GM23338 (cell line): ENCODE measurements at regions not wholly inside any gene's neighbourhood (a gene's known extent, or its start where the extent isn't known, plus 50 kb on each side); places are given as distances from the start of the nearest gene placed in this dataset.

Experiments used
- ATAC-seq: fragments of 200-7000 bp; cut with Tn5 transposase; 3 replicates; pipeline ENCODE4 v1.9.1; 2020
- DNase-seq: peaks from one replicate; pipeline ENCODE4 v3.0.0-alpha.2; 2015; ENCODE audit warnings: low spot score
- H2AFZ ChIP-seq: fragments of 200-600 bp; sonication (generic); 2 replicates; pipeline ENCODE4 v1.8.0; 2016; ENCODE audit warnings: antibody characterized with exemption, mild to moderate bottlenecking, moderate library complexity
- H3F3A ChIP-seq: fragments of 200-600 bp; sonication (generic); replicated peaks from 2 replicates; pipeline ENCODE4 v1.8.0; 2017; ENCODE audit warnings: antibody characterized with exemption, mixed run types, low read depth
- H3K27ac ChIP-seq: fragments of 200-600 bp; sonication (generic); 2 replicates; pipeline ENCODE4 v1.6.1; 2016; ENCODE audit warnings: low read depth
- H3K27me3 ChIP-seq: fragments of 200-600 bp; sonication (generic); 2 replicates; pipeline ENCODE4 v1.8.0; 2016; ENCODE audit warnings: mild to moderate bottlenecking, mixed run types, moderate library complexity; ENCODE audit not compliant: insufficient read depth
- H3K36me3 ChIP-seq: fragments of 200-600 bp; sonication (generic); 2 replicates; pipeline ENCODE4 v1.8.0; 2016; ENCODE audit warnings: mild to moderate bottlenecking; ENCODE audit not compliant: insufficient read depth
- H3K4me1 ChIP-seq: fragments of 200-600 bp; sonication (generic); 2 replicates; pipeline ENCODE4 v1.8.0; 2016; ENCODE audit warnings: mild to moderate bottlenecking, moderate library complexity; ENCODE audit not compliant: insufficient read depth
- H3K4me2 ChIP-seq: fragments of 200-600 bp; sonication (generic); 2 replicates; pipeline ENCODE4 v1.7.1; 2017; ENCODE audit warnings: mixed run types
- H3K4me3 ChIP-seq: fragments of 200-600 bp; sonication (generic); 2 replicates; pipeline ENCODE4 v1.6.1; 2016; ENCODE audit warnings: mixed run types
- H3K79me2 ChIP-seq: fragments of 200-600 bp; sonication (generic); replicated peaks from 2 replicates; pipeline ENCODE4 v1.8.0; 2017; ENCODE audit warnings: mild to moderate bottlenecking; ENCODE audit not compliant: insufficient read depth
- H3K9me2 ChIP-seq: fragments of 200-600 bp; sonication (generic); 2 replicates; pipeline ENCODE4 v1.8.0; 2017; ENCODE audit not compliant: insufficient read depth
- H4K20me1 ChIP-seq: fragments of 200-600 bp; sonication (generic); replicated peaks from 2 replicates; pipeline ENCODE4 v1.8.0; 2017; ENCODE audit warnings: mild to moderate bottlenecking; ENCODE audit not compliant: insufficient read depth
- H3K27ac Mint-ChIP-seq: 2 replicates; pipeline ENCODE4 v1.8.0; 2020; ENCODE audit warnings: inconsistent platforms, mild to moderate bottlenecking, moderate library complexity, mixed read lengths
- H3K27me3 Mint-ChIP-seq: 3 replicates; pipeline ENCODE4 v1.8.0; 2022; ENCODE audit warnings: low read depth, mild to moderate bottlenecking, moderate library complexity, mixed read lengths, inconsistent platforms; ENCODE audit not compliant: insufficient read depth, poor library complexity
- H3K36me3 Mint-ChIP-seq: 3 replicates; pipeline ENCODE4 v1.8.0; 2021; ENCODE audit warnings: low read depth, mild to moderate bottlenecking, inconsistent platforms, moderate library complexity, mixed read lengths
- H3K4me1 Mint-ChIP-seq: 3 replicates; pipeline ENCODE4 v1.8.0; 2020; ENCODE audit warnings: mild to moderate bottlenecking, inconsistent platforms, mixed read lengths
- H3K4me3 Mint-ChIP-seq: 3 replicates; pipeline ENCODE4 v1.8.0; 2021; ENCODE audit warnings: moderate library complexity, mild to moderate bottlenecking, inconsistent platforms, mixed read lengths
- H3K9me3 Mint-ChIP-seq: 3 replicates; pipeline ENCODE4 v1.8.0; 2020; ENCODE audit warnings: moderate library complexity, mild to moderate bottlenecking, inconsistent platforms, mixed read lengths
- CREB1 ChIP-seq: fragments of 250-450 bp; sonication (Bioruptor Pico); IDR thresholded peaks from 2 replicates; pipeline ENCODE4 v1.5.0; 2020; ENCODE audit warnings: low read depth, mild to moderate bottlenecking, moderate library complexity
- ETS1 ChIP-seq: IDR thresholded peaks from 2 replicates; pipeline ENCODE4 v1.6.1; 2016; ENCODE audit warnings: antibody characterized with exemption
- EZH2phosphoT487 ChIP-seq: fragments of 200-600 bp; sonication (generic); IDR thresholded peaks from one replicate; pipeline ENCODE4 v1.8.1; 2018; ENCODE audit warnings: antibody characterized with exemption; ENCODE audit not compliant: unreplicated experiment
- REST ChIP-seq: IDR thresholded peaks from one replicate; pipeline ENCODE4 v1.6.1; 2018; ENCODE audit warnings: antibody characterized with exemption; ENCODE audit not compliant: unreplicated experiment
- ZNF114 ChIP-seq: fragments of 250-450 bp; sonication (Bioruptor Pico); IDR thresholded peaks from 2 replicates; pipeline ENCODE4 v1.5.0; 2020; ENCODE audit warnings: mild to moderate bottlenecking, moderate library complexity
- TF ChIP-seq, protein P1 (sequence below): fragments of 250-450 bp; sonication (Bioruptor Pico); IDR thresholded peaks from 2 replicates; pipeline ENCODE4 v1.5.0; 2020; ENCODE audit warnings: mild to moderate bottlenecking, moderate library complexity

DNA sequence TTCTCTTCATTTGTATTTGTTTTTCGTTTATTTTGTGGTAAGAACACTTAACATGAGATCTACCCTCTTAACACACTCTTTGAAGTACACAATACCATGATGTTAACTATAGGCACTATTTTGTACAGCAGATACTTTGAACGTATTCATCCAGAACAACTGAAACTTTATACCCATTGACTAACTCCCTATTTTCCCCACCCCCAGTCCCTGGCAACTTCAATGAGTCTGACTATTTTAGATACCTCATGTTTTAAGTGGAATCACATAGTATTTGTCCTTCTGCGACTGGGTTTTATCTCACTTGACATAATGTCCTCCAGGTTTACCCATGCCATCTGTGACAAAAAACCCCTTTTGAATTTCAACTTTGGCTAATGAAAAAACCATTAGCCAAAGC is 356.3 kb upstream of the CDH20 start:
- peaks cover 9% of the 10 kb centered on the region for H3K4me1 ChIP-seq
- no peak overlapping the region for H2AFZ ChIP-seq
- DNase-seq (no peak), ATAC-seq (no peak)
- no peaks in the 10 kb centered on the region; the same call in 2 of the 3 replicates for H3K9me3 Mint-ChIP-seq
- no peaks in the 10 kb centered on the region; the same call in 1 of the 2 replicates for H3K27me3 ChIP-seq
- H4K20me1 ChIP-seq: no peaks in the 10 kb centered on the region
- H3K36me3 Mint-ChIP-seq: no peaks in the 10 kb centered on the region; the same call in 1 of the 3 replicates
- no peak overlapping the region for H3K27ac ChIP-seq
- no peaks in the 10 kb centered on the region for H3K27me3 Mint-ChIP-seq
- no peaks in the 10 kb centered on the region for H3F3A ChIP-seq
- 0 out of 2 replicates have a peak, but pooled peaks cover 6% of the 10 kb centered on the region for H3K9me2 ChIP-seq
- TF ChIP-seq EZH2phosphoT487 (no peak), CREB1 (CRISPR knock-in tag) (no peak), ZNF114 (CRISPR knock-in tag) (no peak), REST (no peak), ETS1 (no peak)
- TF ChIP-seq, protein P1, sequence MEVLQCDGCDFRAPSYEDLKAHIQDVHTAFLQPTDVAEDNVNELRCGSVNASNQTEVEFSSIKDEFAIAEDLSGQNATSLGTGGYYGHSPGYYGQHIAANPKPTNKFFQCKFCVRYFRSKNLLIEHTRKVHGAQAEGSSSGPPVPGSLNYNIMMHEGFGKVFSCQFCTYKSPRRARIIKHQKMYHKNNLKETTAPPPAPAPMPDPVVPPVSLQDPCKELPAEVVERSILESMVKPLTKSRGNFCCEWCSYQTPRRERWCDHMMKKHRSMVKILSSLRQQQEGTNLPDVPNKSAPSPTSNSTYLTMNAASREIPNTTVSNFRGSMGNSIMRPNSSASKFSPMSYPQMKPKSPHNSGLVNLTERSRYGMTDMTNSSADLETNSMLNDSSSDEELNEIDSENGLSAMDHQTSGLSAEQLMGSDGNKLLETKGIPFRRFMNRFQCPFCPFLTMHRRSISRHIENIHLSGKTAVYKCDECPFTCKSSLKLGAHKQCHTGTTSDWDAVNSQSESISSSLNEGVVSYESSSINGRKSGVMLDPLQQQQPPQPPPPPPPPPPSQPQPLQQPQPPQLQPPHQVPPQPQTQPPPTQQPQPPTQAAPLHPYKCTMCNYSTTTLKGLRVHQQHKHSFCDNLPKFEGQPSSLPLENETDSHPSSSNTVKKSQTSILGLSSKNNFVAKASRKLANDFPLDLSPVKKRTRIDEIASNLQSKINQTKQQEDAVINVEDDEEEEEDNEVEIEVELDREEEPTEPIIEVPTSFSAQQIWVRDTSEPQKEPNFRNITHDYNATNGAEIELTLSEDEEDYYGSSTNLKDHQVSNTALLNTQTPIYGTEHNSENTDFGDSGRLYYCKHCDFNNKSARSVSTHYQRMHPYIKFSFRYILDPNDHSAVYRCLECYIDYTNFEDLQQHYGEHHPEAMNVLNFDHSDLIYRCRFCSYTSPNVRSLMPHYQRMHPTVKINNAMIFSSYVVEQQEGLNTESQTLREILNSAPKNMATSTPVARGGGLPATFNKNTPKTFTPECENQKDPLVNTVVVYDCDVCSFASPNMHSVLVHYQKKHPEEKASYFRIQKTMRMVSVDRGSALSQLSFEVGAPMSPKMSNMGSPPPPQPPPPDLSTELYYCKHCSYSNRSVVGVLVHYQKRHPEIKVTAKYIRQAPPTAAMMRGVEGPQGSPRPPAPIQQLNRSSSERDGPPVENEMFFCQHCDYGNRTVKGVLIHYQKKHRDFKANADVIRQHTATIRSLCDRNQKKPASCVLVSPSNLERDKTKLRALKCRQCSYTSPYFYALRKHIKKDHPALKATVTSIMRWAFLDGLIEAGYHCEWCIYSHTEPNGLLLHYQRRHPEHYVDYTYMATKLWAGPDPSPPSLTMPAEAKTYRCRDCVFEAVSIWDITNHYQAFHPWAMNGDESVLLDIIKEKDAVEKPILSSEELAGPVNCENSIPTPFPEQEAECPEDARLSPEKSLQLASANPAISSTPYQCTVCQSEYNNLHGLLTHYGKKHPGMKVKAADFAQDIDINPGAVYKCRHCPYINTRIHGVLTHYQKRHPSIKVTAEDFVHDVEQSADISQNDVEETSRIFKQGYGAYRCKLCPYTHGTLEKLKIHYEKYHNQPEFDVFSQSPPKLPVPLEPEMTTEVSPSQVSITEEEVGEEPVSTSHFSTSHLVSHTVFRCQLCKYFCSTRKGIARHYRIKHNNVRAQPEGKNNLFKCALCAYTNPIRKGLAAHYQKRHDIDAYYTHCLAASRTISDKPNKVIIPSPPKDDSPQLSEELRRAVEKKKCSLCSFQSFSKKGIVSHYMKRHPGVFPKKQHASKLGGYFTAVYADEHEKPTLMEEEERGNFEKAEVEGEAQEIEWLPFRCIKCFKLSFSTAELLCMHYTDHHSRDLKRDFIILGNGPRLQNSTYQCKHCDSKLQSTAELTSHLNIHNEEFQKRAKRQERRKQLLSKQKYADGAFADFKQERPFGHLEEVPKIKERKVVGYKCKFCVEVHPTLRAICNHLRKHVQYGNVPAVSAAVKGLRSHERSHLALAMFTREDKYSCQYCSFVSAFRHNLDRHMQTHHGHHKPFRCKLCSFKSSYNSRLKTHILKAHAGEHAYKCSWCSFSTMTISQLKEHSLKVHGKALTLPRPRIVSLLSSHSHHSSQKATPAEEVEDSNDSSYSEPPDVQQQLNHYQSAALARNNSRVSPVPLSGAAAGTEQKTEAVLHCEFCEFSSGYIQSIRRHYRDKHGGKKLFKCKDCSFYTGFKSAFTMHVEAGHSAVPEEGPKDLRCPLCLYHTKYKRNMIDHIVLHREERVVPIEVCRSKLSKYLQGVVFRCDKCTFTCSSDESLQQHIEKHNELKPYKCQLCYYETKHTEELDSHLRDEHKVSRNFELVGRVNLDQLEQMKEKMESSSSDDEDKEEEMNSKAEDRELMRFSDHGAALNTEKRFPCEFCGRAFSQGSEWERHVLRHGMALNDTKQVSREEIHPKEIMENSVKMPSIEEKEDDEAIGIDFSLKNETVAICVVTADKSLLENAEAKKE (CRISPR knock-in tag): no peak
- no peak overlapping the region for H3K4me3 Mint-ChIP-seq
- H3K27ac Mint-ChIP-seq: no peak overlapping the region
- H3K4me1 Mint-ChIP-seq: peaks cover 12% of the 10 kb centered on the region; the same call in 2 of the 3 replicates
- H3K36me3 ChIP-seq: no peaks in the 10 kb centered on the region
- H3K4me3 ChIP-seq: no peak overlapping the region
- H3K4me2 ChIP-seq: no peak overlapping the region
- no peaks in the 10 kb centered on the region for H3K79me2 ChIP-seq
